HG03097 (cell line): ENCODE measurements at regions not wholly inside any gene's neighbourhood (a gene's known extent, or its start where the extent isn't known, plus 50 kb on each side); places are given as distances from the start of the nearest gene placed in this dataset.
"Not testable (repeated sequence)": the region's sequence is repeated elsewhere in the genome, so short reads cannot be mapped to it uniquely, and the experiment has no call there.

Source experiments
- ATAC-seq: cut with Tn5 transposase; IDR thresholded peaks from one replicate; pipeline ENCODE4 v1.9.1; 2021; ENCODE audit not compliant: unreplicated experiment, low FRiP score

- no peak for ATAC-seq
Measured at GRCh38 chr6:135555550-135555949, 58.0 kb upstream of the AHI1 start.

GRCh38 chr6:135557582-135557981 lies 60.0 kb upstream of the AHI1 start:
- ATAC-seq: no peak

GRCh38 chr6:135565605-135566004 lies 68.1 kb upstream of the AHI1 start:
- not testable (repeated sequence) for ATAC-seq

- ATAC-seq: no peak
Measured at GRCh38 chr6:135566311-135567068, 69.0 kb upstream of the AHI1 start.

GRCh38 chr6:135567375-135568083 lies 70.0 kb upstream of the AHI1 start:
- no peak for ATAC-seq

- ATAC-seq: peak; percentile 75
Measured at GRCh38 chr6:135568379-135568778, 70.8 kb upstream of the AHI1 start.

GRCh38 chr6:135572051-135572450 lies 74.5 kb upstream of the AHI1 start:
- ATAC-seq: no peak

GRCh38 chr6:135575629-135576028 lies 78.1 kb upstream of the AHI1 start:
- no peak for ATAC-seq

- no peak for ATAC-seq
Measured at GRCh38 chr6:135576055-135576454, 78.5 kb upstream of the AHI1 start.

GRCh38 chr6:135577059-135577538 lies 79.6 kb upstream of the AHI1 start:
- ATAC-seq: no peak

GRCh38 chr6:135578976-135579375 lies 81.4 kb upstream of the AHI1 start:
- ATAC-seq: no peak

- ATAC-seq: no peak
Measured at GRCh38 chr6:135581211-135581610, 83.7 kb upstream of the AHI1 start.

- no peak for ATAC-seq
Measured at GRCh38 chr6:135583256-135583761, 85.8 kb upstream of the AHI1 start.

GRCh38 chr6:135586388-135586787 lies 88.8 kb upstream of the AHI1 start:
- no peak for ATAC-seq

- peak; percentile 62 for ATAC-seq
Measured at GRCh38 chr6:135586844-135587243, 89.3 kb upstream of the AHI1 start.

- no peak for ATAC-seq
Measured at GRCh38 chr6:135592276-135592675, 94.7 kb upstream of the AHI1 start.

- ATAC-seq: no peak
Measured at GRCh38 chr6:135594000-135594399, 96.5 kb upstream of the AHI1 start.

GRCh38 chr6:135600086-135600702 lies 102.7 kb upstream of the AHI1 start:
- ATAC-seq: no peak

- ATAC-seq: no peak
Measured at GRCh38 chr6:135600931-135601330, 103.4 kb upstream of the AHI1 start.

- ATAC-seq: no peak
Measured at GRCh38 chr6:135601857-135602256, 104.3 kb upstream of the AHI1 start.

GRCh38 chr6:135603249-135603648 lies 105.7 kb upstream of the AHI1 start:
- ATAC-seq: no peak
